Nephron (organoid): ENCODE measurements at regions not wholly inside any gene's neighbourhood (a gene's known extent, or its start where the extent isn't known, plus 50 kb on each side); places are given as distances from the start of the nearest gene placed in this dataset.

Source experiments
- H3K27ac Mint-ChIP-seq, 3 experiments: 2 replicates each; pipeline ENCODE4 v1.8.0; 2020; ENCODE audit warnings: mixed read lengths in 3 of 3, mild to moderate bottlenecking in 2 of 3, moderate library complexity in 1 of 3
- H3K27me3 Mint-ChIP-seq: 2 replicates; pipeline ENCODE4 v1.8.0; 2021; ENCODE audit warnings: low read depth, mild to moderate bottlenecking, moderate library complexity, mixed read lengths
- H3K36me3 Mint-ChIP-seq: 2 replicates; pipeline ENCODE4 v1.8.0; 2020; ENCODE audit warnings: low read depth, mixed read lengths
- H3K4me1 Mint-ChIP-seq: 2 replicates; pipeline ENCODE4 v1.8.0; 2020; ENCODE audit warnings: mixed read lengths
- H3K4me3 Mint-ChIP-seq, 3 experiments: 2 replicates each; pipeline ENCODE4 v1.8.0; 2020; ENCODE audit warnings: mild to moderate bottlenecking in 3 of 3, mixed read lengths in 3 of 3, moderate library complexity in 2 of 3
- H3K9me3 Mint-ChIP-seq: 2 replicates; pipeline ENCODE4 v1.8.0; 2020; ENCODE audit warnings: mixed read lengths
- CTCF ChIP-seq, 3 experiments: fragments of 200-600 bp; sonication (generic); IDR thresholded peaks; one replicate each; pipeline ENCODE4 v1.5.0; 2021; ENCODE audit warnings: antibody characterized with exemption in 3 of 3; ENCODE audit not compliant: unreplicated experiment in 3 of 3

DNA sequence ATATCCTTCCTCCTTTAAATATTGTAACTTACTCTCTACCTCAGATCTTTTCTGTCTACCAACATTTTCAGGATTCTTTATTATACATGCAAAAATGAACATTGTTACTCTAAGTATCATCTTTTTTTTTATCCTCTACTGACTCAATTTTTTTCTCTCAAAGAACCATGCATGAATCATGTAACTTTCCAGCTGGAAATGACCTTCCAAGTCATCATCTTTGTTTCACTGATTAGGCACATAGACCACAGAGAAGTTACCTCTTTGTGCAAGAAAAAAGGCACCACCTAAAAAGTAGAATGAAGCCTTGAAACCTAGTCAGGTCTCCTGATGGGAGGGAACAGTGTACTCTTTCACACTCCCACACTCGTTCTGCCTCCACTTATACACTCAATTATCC is 234.9 kb downstream of the HGF start:
- no peak for TF ChIP-seq CTCF (IDR thresholded peaks at IDR 0.05; ENCODE audit: unreplicated experiment in 3 of 3)
- Mint-ChIP-seq H3K9me3 (peaks cover 6% of the 10 kb centered on the region), H3K27me3 (no peaks in the 10 kb centered on the region), H3K4me3 (no peak overlapping the region), H3K4me1 (no peaks in the 10 kb centered on the region), H3K27ac (no peak overlapping the region), H3K36me3 (no peaks in the 10 kb centered on the region)

GRCh38 chr7:81534446-81534845 is 235.4 kb downstream of the HGF start:
- Mint-ChIP-seq H3K27me3 (no peaks in the 10 kb centered on the region), H3K27ac (no peak overlapping the region), H3K9me3 (peaks cover 6% of the 10 kb centered on the region), H3K4me3 (no peak overlapping the region), H3K36me3 (no peaks in the 10 kb centered on the region), H3K4me1 (no peaks in the 10 kb centered on the region)
- TF ChIP-seq CTCF (IDR thresholded peaks at IDR 0.05; ENCODE audit: unreplicated experiment in 3 of 3): no peak

- Mint-ChIP-seq H3K9me3 (peaks cover 6% of the 10 kb centered on the region), H3K4me1 (no peaks in the 10 kb centered on the region), H3K27me3 (no peaks in the 10 kb centered on the region), H3K36me3 (no peaks in the 10 kb centered on the region), H3K27ac (no peak overlapping the region), H3K4me3 (no peak overlapping the region)
- no peak for TF ChIP-seq CTCF (IDR thresholded peaks at IDR 0.05; ENCODE audit: unreplicated experiment in 3 of 3)
These were observed 235.9 kb downstream of the HGF start for GRCh38 chr7:81533931-81534330.

DNA sequence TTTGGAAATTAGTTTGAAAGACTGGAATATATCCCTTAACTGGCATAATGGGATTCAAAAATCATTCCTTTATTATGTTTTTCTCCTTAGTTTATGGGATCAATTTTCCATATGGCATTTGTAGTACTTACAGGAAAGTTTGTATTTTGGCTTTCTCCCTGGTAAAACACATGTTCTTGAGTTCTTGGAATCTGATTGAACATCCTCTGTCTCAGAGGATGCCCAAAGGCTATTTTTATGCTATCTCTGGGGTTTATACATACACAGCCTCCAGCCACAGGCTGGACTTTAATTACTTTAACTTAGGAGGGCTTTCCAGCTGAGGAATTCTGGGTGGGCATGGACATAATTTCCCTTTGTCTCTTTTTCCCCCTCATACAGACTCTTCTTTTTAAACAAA is 236.4 kb downstream of the HGF start:
- no peak overlapping the region for H3K4me3 Mint-ChIP-seq
- H3K4me1 Mint-ChIP-seq: no peaks in the 10 kb centered on the region
- peaks cover 6% of the 10 kb centered on the region for H3K9me3 Mint-ChIP-seq
- H3K27me3 Mint-ChIP-seq: no peaks in the 10 kb centered on the region
- H3K27ac Mint-ChIP-seq: no peak overlapping the region
- H3K36me3 Mint-ChIP-seq: no peaks in the 10 kb centered on the region
- TF ChIP-seq CTCF (IDR thresholded peaks at IDR 0.05; ENCODE audit: unreplicated experiment in 3 of 3): no peak

GRCh38 chr7:81529785-81530184 is 240.1 kb downstream of the HGF start:
- no peaks in the 10 kb centered on the region for H3K36me3 Mint-ChIP-seq
- H3K9me3 Mint-ChIP-seq: peaks cover 5% of the 10 kb centered on the region
- no peak overlapping the region for H3K4me3 Mint-ChIP-seq
- no peaks in the 10 kb centered on the region for H3K4me1 Mint-ChIP-seq
- H3K27me3 Mint-ChIP-seq: no peaks in the 10 kb centered on the region
- no peak for TF ChIP-seq CTCF (IDR thresholded peaks at IDR 0.05; ENCODE audit: unreplicated experiment in 3 of 3)
- no peak overlapping the region for H3K27ac Mint-ChIP-seq

GRCh38 chr7:81527651-81528050 is 242.2 kb downstream of the HGF start:
- no peak for TF ChIP-seq CTCF (IDR thresholded peaks at IDR 0.05; ENCODE audit: unreplicated experiment in 3 of 3)
- H3K27ac Mint-ChIP-seq: no peak overlapping the region
- no peaks in the 10 kb centered on the region for H3K4me1 Mint-ChIP-seq
- H3K27me3 Mint-ChIP-seq: no peaks in the 10 kb centered on the region
- H3K4me3 Mint-ChIP-seq: no peak overlapping the region
- H3K36me3 Mint-ChIP-seq: no peaks in the 10 kb centered on the region
- peaks cover 5% of the 10 kb centered on the region for H3K9me3 Mint-ChIP-seq
